GM12872 (cell line): ENCODE measurements at regions not wholly inside any gene's neighbourhood (a gene's known extent, or its start where the extent isn't known, plus 50 kb on each side); places are given as distances from the start of the nearest gene placed in this dataset.

Source experiments
- TF ChIP-seq, protein P1 (sequence below): IDR thresholded peaks from 3 replicates; pipeline ENCODE4 v1.5.1; 2011; ENCODE audit warnings: low read depth, mild to moderate bottlenecking, low read length, moderate library complexity; ENCODE audit not compliant: insufficient read depth

DNA sequence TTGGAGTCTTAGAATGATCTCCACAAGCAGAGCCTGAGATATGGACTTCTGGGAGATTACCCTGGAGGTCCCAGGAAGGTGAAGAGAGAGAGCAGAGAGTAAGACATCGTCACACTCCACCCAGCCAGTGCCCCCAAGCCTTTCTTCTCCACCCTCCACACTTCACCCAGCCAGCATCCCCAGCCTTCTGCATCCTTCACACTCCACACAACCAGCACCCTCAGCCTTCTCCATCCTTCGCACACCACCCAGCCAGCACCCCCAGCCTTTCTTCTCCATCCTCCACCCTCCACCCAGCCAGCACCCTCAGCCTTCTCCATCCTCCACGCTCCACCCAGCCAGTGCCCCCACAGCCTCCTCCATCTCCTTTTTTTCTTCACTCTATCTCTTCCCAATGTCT is 603.9 kb upstream of the B3GAT1 start:
- TF ChIP-seq, protein P1, sequence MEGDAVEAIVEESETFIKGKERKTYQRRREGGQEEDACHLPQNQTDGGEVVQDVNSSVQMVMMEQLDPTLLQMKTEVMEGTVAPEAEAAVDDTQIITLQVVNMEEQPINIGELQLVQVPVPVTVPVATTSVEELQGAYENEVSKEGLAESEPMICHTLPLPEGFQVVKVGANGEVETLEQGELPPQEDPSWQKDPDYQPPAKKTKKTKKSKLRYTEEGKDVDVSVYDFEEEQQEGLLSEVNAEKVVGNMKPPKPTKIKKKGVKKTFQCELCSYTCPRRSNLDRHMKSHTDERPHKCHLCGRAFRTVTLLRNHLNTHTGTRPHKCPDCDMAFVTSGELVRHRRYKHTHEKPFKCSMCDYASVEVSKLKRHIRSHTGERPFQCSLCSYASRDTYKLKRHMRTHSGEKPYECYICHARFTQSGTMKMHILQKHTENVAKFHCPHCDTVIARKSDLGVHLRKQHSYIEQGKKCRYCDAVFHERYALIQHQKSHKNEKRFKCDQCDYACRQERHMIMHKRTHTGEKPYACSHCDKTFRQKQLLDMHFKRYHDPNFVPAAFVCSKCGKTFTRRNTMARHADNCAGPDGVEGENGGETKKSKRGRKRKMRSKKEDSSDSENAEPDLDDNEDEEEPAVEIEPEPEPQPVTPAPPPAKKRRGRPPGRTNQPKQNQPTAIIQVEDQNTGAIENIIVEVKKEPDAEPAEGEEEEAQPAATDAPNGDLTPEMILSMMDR = no peak

DNA sequence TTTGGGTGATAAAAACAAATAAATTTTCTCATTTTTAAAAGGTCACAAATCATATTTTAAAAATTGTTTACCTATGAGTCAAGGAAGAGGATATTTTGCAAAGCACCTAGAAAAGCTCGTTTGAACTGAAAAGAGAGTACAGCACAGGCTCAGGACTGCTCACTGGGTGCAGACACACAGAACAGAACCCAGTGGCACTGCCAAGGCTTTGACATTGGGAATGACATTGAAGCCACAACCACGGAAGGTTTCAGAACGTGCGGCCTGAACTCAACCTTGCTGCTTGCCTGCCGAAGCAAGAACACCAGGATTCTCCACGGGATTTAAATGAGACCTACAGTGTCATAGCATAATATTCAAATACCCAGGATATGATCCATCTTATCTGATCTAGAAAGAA is 597.1 kb upstream of the B3GAT1 start:
- TF ChIP-seq, protein P1 = no peak

DNA sequence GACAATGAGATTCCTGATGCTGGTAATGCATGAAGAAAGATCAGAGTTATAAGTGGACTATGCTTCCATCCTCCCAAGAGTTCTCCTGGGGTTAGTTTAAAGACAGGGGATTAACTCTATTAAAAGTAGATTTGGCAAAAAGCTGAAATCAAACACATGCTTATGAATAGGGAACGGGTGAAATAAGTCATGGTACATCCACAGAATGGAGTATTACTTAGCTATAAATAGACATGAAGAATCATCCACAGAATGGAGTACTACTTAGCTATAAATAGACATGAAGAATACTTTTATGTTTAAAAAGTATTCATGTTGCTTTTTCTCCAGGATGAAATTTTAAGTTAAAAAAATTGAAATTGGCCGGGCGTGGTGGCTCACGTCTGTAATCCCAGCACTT is 596.4 kb upstream of the B3GAT1 start:
- TF ChIP-seq, protein P1 = no peak

DNA sequence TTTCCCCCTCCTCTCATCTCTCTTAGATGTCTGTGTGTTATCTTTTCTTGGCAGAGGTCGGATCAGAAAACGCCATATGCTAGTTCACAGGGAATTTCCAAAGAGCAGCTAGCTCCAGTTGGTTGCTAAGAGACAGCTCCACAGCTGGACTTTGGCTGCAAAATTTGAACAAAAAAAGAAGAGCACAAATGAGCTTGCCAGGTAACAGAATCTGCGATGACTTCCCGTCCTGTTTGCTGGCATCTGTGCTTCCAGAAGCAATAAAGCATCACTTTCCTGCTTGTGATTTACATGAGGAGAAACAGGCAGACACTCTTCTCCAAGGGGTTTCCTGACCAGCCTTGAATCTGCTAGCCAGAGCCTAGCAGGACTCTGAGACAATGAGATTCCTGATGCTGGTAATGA is 596.0 kb upstream of the B3GAT1 start:
- TF ChIP-seq, protein P1 = no peak

DNA sequence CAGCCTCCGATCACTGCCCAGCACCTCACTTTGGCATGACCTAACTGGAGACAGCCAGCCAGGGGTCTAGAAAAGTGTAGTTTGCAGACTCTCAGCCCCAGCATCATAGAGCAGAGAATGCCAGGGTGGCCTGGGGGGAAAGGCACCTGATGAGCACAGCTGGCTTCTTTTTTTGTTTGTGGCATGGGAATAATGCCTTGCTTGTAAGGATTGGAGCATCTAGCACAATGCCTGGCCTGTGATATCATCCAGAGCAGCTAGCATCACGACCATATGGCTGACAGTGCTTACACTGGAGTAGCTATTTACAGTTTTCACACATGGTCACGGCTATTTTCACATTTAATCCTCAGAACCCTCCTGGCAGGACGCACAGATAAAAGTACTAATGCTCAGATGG is 594.8 kb upstream of the B3GAT1 start:
- TF ChIP-seq, protein P1 = no peak

DNA sequence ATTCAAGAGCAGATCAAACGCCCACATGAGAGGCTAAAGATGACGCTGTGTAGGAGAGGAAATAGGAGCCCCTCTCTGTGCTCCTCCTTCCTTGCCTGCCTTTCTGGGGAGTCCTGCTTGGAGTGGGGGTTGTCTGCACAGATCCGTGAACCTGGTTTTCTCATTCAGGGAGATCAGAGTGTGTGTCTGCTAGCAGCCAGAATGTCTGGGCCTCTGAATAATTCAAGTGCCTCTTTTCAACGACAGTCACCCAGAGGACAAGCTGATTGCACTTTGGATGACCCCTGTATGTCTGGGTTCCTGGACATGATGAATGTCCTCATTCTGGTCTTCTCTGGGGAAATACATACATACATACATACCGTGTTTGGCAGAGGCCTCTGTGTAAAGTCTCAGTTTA is 592.5 kb upstream of the B3GAT1 start:
- TF ChIP-seq, protein P1 = no peak

DNA sequence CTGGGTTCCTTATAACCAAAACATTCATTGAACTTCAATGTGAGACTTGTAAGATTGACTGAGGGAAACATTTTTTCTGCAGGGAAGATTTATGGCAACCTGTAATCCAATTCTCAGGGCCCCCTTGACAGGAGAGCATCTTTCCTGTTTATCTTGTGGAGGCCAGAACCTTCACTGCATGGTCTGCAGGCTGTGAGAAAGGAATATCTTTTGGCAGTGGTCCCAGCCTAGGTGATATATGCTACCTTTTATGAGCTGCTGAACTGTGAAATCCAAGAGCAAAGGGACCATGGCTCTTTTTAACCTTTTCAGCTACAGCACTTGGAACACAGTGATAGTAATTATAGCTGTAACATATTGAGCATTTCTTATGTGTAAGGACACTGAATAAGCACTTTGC is 590.2 kb upstream of the B3GAT1 start:
- TF ChIP-seq, protein P1 = no peak

DNA sequence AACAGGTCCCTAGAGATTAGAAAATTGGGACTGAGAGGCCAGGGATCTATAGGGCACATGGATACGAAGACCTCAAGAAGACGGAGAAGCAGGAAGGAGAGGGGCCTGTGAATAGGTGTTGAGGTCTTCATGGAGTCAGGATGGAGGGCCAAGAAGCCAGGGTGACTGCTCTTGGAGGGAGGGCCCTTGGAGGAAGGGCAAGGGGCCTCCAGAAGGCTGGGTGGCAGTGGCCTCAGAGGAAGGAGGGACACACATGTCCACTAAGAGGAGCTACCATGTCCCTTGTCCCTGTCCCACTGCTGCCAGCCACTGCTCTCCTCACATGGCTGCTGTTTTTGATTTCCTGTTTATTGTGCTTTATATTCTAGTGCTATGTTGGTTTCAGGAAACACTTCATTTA is 589.5 kb upstream of the B3GAT1 start:
- TF ChIP-seq, protein P1 = no peak
